HEK293 (cell line): ENCODE measurements at regions not wholly inside any gene's neighbourhood (a gene's known extent, or its start where the extent isn't known, plus 50 kb on each side); places are given as distances from the start of the nearest gene placed in this dataset.

Experiments used
- CTCF ChIA-PET: fragments of 350-600 bp; formaldehyde crosslinking; extraction: SDS; loops from one replicate; lab custom pipeline; 2021; ENCODE audit warnings: antibody characterized with exemption; lab: Yijun Ruan, JAX
- POLR2A ChIA-PET: fragments of 300-600 bp; formaldehyde crosslinking; extraction: SDS; loops from one replicate; lab custom pipeline; 2020; ENCODE audit warnings: antibody characterized with exemption, inconsistent platforms; lab: Yijun Ruan, JAX
- H3K27ac ChIP-seq: fragments of 200-500 bp; sonication (Bioruptor generic); 2 replicates; pipeline ENCODE4 v1.5.1; 2014; ENCODE audit warnings: low read depth, low read length, control low read depth, inconsistent platforms; ENCODE audit errors: extremely low read depth
- H3K36me3 ChIP-seq, 2 experiments: fragments of 200-500 bp in 1 of 2; sonication (Bioruptor generic) in 1 of 2; 1 replicate in 1 of 2; 2 replicates in 1 of 2; pipeline ENCODE4 v1.5.1; 2014 to 2017; ENCODE audit warnings: inconsistent platforms in 2 of 2, low read length in 2 of 2; ENCODE audit not compliant: control insufficient read depth in 2 of 2, insufficient read depth in 1 of 2
- H3K4me1 ChIP-seq: fragments of 200-500 bp; sonication (Bioruptor generic); 2 replicates; pipeline ENCODE4 v1.5.1; 2014; ENCODE audit warnings: mild to moderate bottlenecking, low read length, inconsistent platforms; ENCODE audit not compliant: control insufficient read depth, insufficient read depth
- H3K4me3 ChIP-seq: 2 replicates; pipeline ENCODE4 v1.5.1; 2011; ENCODE audit warnings: low read depth, mild to moderate bottlenecking, control low read depth, low read length, moderate library complexity
- H3K9me3 ChIP-seq: fragments of 200-500 bp; sonication (Bioruptor generic); 2 replicates; pipeline ENCODE4 v1.5.1; 2014; ENCODE audit warnings: low read depth, low read length, inconsistent platforms; ENCODE audit not compliant: control insufficient read depth, insufficient read depth
- SETDB1 ChIP-seq: IDR thresholded peaks from one replicate; pipeline ENCODE4 v1.6.1; 2017; ENCODE audit warnings: mild to moderate bottlenecking, low read length, moderate library complexity, mixed read lengths; ENCODE audit not compliant: insufficient read length
- ZBTB8A ChIP-seq: fragments of 450-650 bp; formaldehyde crosslinking; IDR thresholded peaks from 2 replicates; pipeline ENCODE4 v1.5.1; 2016; ENCODE audit warnings: missing biosample characterization, missing genetic modification characterization
- ZEB2 ChIP-seq: fragments of 450-650 bp; formaldehyde crosslinking; IDR thresholded peaks from 2 replicates; pipeline ENCODE4 v1.5.1; 2016; ENCODE audit warnings: missing biosample characterization, missing genetic modification characterization
- ZNF121 ChIP-seq: fragments of 450-650 bp; formaldehyde crosslinking; IDR thresholded peaks from 2 replicates; pipeline ENCODE4 v1.5.1; 2016; ENCODE audit warnings: missing biosample characterization, missing genetic modification characterization
- ZNF341 ChIP-seq: fragments of 450-650 bp; formaldehyde crosslinking; IDR thresholded peaks from 2 replicates; pipeline ENCODE4; 2016; ENCODE audit warnings: low read depth, missing biosample characterization, missing genetic modification characterization
- ZNF391 ChIP-seq: fragments of 450-650 bp; formaldehyde crosslinking; IDR thresholded peaks from 2 replicates; pipeline ENCODE4 v1.5.1; 2016; ENCODE audit warnings: low read depth, missing biosample characterization, missing genetic modification characterization, borderline replicate concordance
- ZNF394 ChIP-seq: fragments of 450-650 bp; formaldehyde crosslinking; IDR thresholded peaks from 2 replicates; pipeline ENCODE4 v1.5.1; 2016; ENCODE audit warnings: missing biosample characterization, missing genetic modification characterization, mild to moderate bottlenecking, moderate library complexity, borderline replicate concordance
- ZNF416 ChIP-seq: fragments of 450-650 bp; formaldehyde crosslinking; IDR thresholded peaks from 2 replicates; pipeline ENCODE4 v1.5.1; 2016; ENCODE audit warnings: missing biosample characterization, missing genetic modification characterization
- ZNF423 ChIP-seq: fragments of 450-650 bp; formaldehyde crosslinking; IDR thresholded peaks from 2 replicates; pipeline ENCODE4 v1.5.1; 2016; ENCODE audit warnings: missing biosample characterization, missing genetic modification characterization
- ZNF501 ChIP-seq: fragments of 450-650 bp; formaldehyde crosslinking; IDR thresholded peaks from 2 replicates; pipeline ENCODE4 v1.5.1; 2016; ENCODE audit warnings: missing biosample characterization, missing genetic modification characterization
- ZNF585B ChIP-seq: fragments of 450-650 bp; formaldehyde crosslinking; IDR thresholded peaks from 2 replicates; pipeline ENCODE4 v1.5.1; 2016; ENCODE audit warnings: missing biosample characterization, missing genetic modification characterization
- ZNF626 ChIP-seq: fragments of 450-650 bp; sonication (Bioruptor Pico); formaldehyde crosslinking; IDR thresholded peaks from 2 replicates; pipeline ENCODE4 v1.5.1; 2018; ENCODE audit warnings: missing biosample characterization, missing genetic modification characterization, inconsistent platforms
- ZNF654 ChIP-seq: fragments of 450-650 bp; formaldehyde crosslinking; IDR thresholded peaks from 2 replicates; pipeline ENCODE4 v1.5.1; 2016; ENCODE audit warnings: low read depth, missing biosample characterization, missing genetic modification characterization
- ZNF658 ChIP-seq: fragments of 450-650 bp; formaldehyde crosslinking; IDR thresholded peaks from 2 replicates; pipeline ENCODE4; 2016; ENCODE audit warnings: missing biosample characterization, missing genetic modification characterization
- ZNF660 ChIP-seq: fragments of 450-650 bp; IDR thresholded peaks from 2 replicates; pipeline ENCODE4 v1.5.1; 2018; ENCODE audit warnings: missing biosample characterization, mild to moderate bottlenecking, missing genetic modification characterization
- ZNF701 ChIP-seq: fragments of 450-650 bp; formaldehyde crosslinking; IDR thresholded peaks from 2 replicates; pipeline ENCODE4 v1.5.1; 2016; ENCODE audit warnings: missing biosample characterization, missing genetic modification characterization
- ZNF777 ChIP-seq: fragments of 450-650 bp; formaldehyde crosslinking; IDR thresholded peaks from 2 replicates; pipeline ENCODE4 v1.5.1; 2017; ENCODE audit warnings: missing biosample characterization, missing genetic modification characterization, borderline replicate concordance
- ZNF791 ChIP-seq: fragments of 450-650 bp; formaldehyde crosslinking; IDR thresholded peaks from 2 replicates; pipeline ENCODE4 v1.5.1; 2016; ENCODE audit warnings: missing biosample characterization, missing genetic modification characterization
- ZNF843 ChIP-seq: fragments of 450-650 bp; formaldehyde crosslinking; IDR thresholded peaks from 2 replicates; pipeline ENCODE4 v1.5.1; 2016; ENCODE audit warnings: missing biosample characterization, missing genetic modification characterization
- ZXDB ChIP-seq: fragments of 450-650 bp; formaldehyde crosslinking; IDR thresholded peaks from 2 replicates; pipeline ENCODE4 v1.5.1; 2016; ENCODE audit warnings: missing biosample characterization, missing genetic modification characterization
- TF ChIP-seq, protein P1 (sequence below): fragments of 450-650 bp; formaldehyde crosslinking; optimal IDR thresholded peaks from 2 replicates; pipeline ENCODE3; 2016; ENCODE audit warnings: missing biosample characterization, mild to moderate bottlenecking, missing genetic modification characterization
- TF ChIP-seq, protein P2 (sequence below): fragments of 450-650 bp; formaldehyde crosslinking; IDR thresholded peaks from 2 replicates; pipeline ENCODE4 v1.5.1; 2017; ENCODE audit warnings: missing biosample characterization, missing genetic modification characterization
- TF ChIP-seq, protein P3 (sequence below): fragments of 450-650 bp; formaldehyde crosslinking; IDR thresholded peaks from 2 replicates; pipeline ENCODE4 v1.5.1; 2017; ENCODE audit warnings: missing biosample characterization, mild to moderate bottlenecking, missing genetic modification characterization, moderate library complexity
- TF ChIP-seq, protein P4 (sequence below): fragments of 450-650 bp; formaldehyde crosslinking; IDR thresholded peaks from 2 replicates; pipeline ENCODE4 v1.5.1; 2017; ENCODE audit warnings: missing biosample characterization, missing genetic modification characterization
- TF ChIP-seq, protein P5 (sequence below): fragments of 450-650 bp; formaldehyde crosslinking; conservative IDR thresholded peaks from 2 replicates; pipeline ENCODE4 v1.5.1; 2016; ENCODE audit warnings: low read depth, missing biosample characterization, missing genetic modification characterization

DNA sequence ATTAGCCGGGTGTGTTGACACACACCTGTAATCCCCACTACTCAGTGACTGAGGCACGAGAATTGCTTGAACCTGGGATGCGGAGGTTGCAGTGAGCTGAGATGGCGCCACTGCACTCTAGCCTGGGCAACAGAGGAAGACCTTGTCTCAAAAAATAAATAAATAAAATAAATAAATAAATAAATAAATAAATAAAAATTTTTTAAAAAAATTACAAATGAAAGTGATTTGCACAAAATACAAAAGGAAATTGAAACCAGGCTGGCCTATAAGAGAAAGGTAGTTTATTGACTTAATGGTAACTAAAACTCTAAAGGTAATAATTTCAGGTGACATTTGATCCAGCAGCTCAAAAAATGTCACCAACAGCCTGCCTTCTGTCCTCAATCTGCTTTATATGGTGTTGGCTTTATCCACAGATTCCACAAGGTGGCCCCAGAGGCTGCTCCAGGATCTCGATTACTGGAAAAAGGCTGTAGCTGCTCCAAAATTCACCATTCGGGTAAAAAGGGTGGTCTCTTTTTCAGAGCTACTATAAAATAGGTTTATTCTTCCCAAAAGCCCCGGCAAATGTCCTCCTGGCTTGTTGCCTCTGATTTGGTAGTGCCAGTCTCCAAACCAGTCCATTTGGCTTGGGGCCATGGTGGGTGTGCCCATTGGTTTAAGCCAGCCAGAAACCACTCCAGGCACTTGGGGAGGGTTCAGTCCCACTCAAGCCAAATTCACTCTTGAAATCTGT is 61.4 kb upstream of the TRIM2 start:
- Histone ChIP-seq H3K4me1 (peaks cover 12% of the 10 kb centered on the region), H3K9me3 (no peaks in the 10 kb centered on the region), H3K4me3 (no peak overlapping the region), H3K27ac (peak overlapping the region; percentile 58; the same call in 1 of the 2 replicates), H3K36me3 (no peaks in the 10 kb centered on the region)
- ChIA-PET CTCF (interaction anchor here (0.6 to 1.8 kb wide), 36 partner anchors 8 to 1063 kb away, joined by 3 to 13 read pairs (median 4); partner anchors contain the start of genes FHDC1 and MND1), POLR2A (interaction anchor here (0.9 to 1.5 kb wide), 3 partner anchors 10 to 80 kb away, joined by 3 read pairs; partner anchors contain the start of gene TRIM2)
- TF ChIP-seq ZNF626 (tag by site-specific recombination) = no peak
- no peak for TF ChIP-seq ZNF416 (tag by site-specific recombination)
- TF ChIP-seq, protein P1, sequence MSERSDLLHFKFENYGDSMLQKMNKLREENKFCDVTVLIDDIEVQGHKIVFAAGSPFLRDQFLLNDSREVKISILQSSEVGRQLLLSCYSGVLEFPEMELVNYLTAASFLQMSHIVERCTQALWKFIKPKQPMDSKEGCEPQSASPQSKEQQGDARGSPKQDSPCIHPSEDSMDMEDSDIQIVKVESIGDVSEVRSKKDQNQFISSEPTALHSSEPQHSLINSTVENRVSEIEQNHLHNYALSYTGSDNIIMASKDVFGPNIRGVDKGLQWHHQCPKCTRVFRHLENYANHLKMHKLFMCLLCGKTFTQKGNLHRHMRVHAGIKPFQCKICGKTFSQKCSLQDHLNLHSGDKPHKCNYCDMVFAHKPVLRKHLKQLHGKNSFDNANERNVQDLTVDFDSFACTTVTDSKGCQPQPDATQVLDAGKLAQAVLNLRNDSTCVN (tag by site-specific recombination) = no peak
- peak; percentile 91 for TF ChIP-seq ZNF654 (tag by site-specific recombination)
- no peak for TF ChIP-seq ZNF843 (tag by site-specific recombination)
- no peak for TF ChIP-seq ZNF777 (tag by site-specific recombination)
- TF ChIP-seq ZNF391 = no peak
- no peak for TF ChIP-seq ZNF701 (tag by site-specific recombination)
- TF ChIP-seq ZNF658 = no peak
- no peak for TF ChIP-seq ZNF341 (tag by site-specific recombination)
- TF ChIP-seq, protein P2, sequence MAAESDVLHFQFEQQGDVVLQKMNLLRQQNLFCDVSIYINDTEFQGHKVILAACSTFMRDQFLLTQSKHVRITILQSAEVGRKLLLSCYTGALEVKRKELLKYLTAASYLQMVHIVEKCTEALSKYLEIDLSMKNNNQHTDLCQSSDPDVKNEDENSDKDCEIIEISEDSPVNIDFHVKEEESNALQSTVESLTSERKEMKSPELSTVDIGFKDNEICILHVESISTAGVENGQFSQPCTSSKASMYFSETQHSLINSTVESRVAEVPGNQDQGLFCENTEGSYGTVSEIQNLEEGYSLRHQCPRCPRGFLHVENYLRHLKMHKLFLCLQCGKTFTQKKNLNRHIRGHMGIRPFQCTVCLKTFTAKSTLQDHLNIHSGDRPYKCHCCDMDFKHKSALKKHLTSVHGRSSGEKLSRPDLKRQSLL (tag by site-specific recombination) = no peak
- no peak for TF ChIP-seq SETDB1
- TF ChIP-seq, protein P3, sequence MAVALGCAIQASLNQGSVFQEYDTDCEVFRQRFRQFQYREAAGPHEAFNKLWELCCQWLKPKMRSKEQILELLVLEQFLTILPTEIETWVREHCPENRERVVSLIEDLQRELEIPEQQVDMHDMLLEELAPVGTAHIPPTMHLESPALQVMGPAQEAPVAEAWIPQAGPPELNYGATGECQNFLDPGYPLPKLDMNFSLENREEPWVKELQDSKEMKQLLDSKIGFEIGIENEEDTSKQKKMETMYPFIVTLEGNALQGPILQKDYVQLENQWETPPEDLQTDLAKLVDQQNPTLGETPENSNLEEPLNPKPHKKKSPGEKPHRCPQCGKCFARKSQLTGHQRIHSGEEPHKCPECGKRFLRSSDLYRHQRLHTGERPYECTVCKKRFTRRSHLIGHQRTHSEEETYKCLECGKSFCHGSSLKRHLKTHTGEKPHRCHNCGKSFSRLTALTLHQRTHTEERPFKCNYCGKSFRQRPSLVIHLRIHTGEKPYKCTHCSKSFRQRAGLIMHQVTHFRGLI (tag by site-specific recombination) = no peak
- no peak for TF ChIP-seq ZNF501 (tag by site-specific recombination)
- TF ChIP-seq, protein P4, sequence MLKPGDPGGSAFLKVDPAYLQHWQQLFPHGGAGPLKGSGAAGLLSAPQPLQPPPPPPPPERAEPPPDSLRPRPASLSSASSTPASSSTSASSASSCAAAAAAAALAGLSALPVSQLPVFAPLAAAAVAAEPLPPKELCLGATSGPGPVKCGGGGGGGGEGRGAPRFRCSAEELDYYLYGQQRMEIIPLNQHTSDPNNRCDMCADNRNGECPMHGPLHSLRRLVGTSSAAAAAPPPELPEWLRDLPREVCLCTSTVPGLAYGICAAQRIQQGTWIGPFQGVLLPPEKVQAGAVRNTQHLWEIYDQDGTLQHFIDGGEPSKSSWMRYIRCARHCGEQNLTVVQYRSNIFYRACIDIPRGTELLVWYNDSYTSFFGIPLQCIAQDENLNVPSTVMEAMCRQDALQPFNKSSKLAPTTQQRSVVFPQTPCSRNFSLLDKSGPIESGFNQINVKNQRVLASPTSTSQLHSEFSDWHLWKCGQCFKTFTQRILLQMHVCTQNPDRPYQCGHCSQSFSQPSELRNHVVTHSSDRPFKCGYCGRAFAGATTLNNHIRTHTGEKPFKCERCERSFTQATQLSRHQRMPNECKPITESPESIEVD (tag by site-specific recombination) = no peak
- no peak; the same call in 1 of the 2 replicates for TF ChIP-seq ZNF121 (tag by site-specific recombination)
- TF ChIP-seq, protein P5, sequence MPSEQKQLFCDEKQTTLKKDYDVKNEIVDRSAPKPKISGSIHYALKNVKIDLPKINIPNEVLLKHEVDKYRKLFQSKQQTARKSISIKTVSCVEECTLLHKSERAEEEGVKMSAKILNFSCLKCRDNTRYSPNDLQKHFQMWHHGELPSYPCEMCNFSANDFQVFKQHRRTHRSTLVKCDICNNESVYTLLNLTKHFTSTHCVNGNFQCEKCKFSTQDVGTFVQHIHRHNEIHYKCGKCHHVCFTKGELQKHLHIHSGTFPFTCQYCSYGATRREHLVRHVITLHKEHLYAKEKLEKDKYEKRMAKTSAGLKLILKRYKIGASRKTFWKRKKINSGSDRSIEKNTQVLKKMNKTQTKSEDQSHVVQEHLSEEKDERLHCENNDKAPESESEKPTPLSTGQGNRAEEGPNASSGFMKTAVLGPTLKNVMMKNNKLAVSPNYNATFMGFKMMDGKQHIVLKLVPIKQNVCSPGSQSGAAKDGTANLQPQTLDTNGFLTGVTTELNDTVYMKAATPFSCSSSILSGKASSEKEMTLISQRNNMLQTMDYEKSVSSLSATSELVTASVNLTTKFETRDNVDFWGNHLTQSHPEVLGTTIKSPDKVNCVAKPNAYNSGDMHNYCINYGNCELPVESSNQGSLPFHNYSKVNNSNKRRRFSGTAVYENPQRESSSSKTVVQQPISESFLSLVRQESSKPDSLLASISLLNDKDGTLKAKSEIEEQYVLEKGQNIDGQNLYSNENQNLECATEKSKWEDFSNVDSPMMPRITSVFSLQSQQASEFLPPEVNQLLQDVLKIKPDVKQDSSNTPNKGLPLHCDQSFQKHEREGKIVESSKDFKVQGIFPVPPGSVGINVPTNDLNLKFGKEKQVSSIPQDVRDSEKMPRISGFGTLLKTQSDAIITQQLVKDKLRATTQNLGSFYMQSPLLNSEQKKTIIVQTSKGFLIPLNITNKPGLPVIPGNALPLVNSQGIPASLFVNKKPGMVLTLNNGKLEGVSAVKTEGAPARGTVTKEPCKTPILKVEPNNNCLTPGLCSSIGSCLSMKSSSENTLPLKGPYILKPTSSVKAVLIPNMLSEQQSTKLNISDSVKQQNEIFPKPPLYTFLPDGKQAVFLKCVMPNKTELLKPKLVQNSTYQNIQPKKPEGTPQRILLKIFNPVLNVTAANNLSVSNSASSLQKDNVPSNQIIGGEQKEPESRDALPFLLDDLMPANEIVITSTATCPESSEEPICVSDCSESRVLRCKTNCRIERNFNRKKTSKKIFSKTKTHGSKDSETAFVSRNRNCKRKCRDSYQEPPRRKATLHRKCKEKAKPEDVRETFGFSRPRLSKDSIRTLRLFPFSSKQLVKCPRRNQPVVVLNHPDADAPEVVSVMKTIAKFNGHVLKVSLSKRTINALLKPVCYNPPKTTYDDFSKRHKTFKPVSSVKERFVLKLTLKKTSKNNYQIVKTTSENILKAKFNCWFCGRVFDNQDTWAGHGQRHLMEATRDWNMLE = peak; percentile 77
- peak; percentile 89 for TF ChIP-seq ZNF394 (tag by site-specific recombination)
- no peak for TF ChIP-seq ZNF585B (tag by site-specific recombination)
- TF ChIP-seq ZNF423 (tag by site-specific recombination) = no peak
- no peak for TF ChIP-seq ZNF791 (tag by site-specific recombination)
- TF ChIP-seq ZEB2 = no peak
- peak; percentile 59; the same call in 1 of the 2 replicates for TF ChIP-seq ZNF660
- 0 out of 2 replicates have a peak, but pooled peaks have one; percentile 18 for TF ChIP-seq ZXDB (tag by site-specific recombination)
- peak; percentile 48; the same call in 1 of the 2 replicates for TF ChIP-seq ZBTB8A
